Activated CD4-positive, alpha-beta T cell treated with anti-CD3 and anti-CD28 coated beads, Interleukin-2, amount 50 U/mL, for 48 hours (primary cell): ENCODE measurements at regions not wholly inside any gene's neighbourhood (a gene's known extent, or its start where the extent isn't known, plus 50 kb on each side); places are given as distances from the start of the nearest gene placed in this dataset.

ENCODE experiments used
- DNase-seq, 2 experiments: peaks; one replicate each; pipeline ENCODE4 v3.0.0-alpha.2; 2020

- no peak for DNase-seq
Measured at GRCh38 chr1:87439821-87440220, 111.1 kb downstream of the LMO4 start.

- DNase-seq = peak; percentile 23 to 54
Measured at GRCh38 chr1:87449348-87449963, 120.8 kb downstream of the LMO4 start.

GRCh38 chr1:87450136-87450535 is 121.5 kb downstream of the LMO4 start:
- no peak for DNase-seq

- DNase-seq = peak; percentile 17 to 21
Measured at GRCh38 chr1:87450615-87451209, 122.0 kb downstream of the LMO4 start.

GRCh38 chr1:87451229-87451920 is 122.7 kb downstream of the LMO4 start:
- DNase-seq = no peak

GRCh38 chr1:87452648-87453047 is 124.0 kb downstream of the LMO4 start:
- no peak for DNase-seq

GRCh38 chr1:87457408-87457807 is 128.7 kb downstream of the LMO4 start:
- no peak for DNase-seq

GRCh38 chr1:87462894-87463293 is 134.2 kb downstream of the LMO4 start:
- DNase-seq = no peak

GRCh38 chr1:87464022-87464490 is 135.4 kb downstream of the LMO4 start:
- DNase-seq = no peak

- no peak for DNase-seq
Measured at GRCh38 chr1:87466621-87467020, 137.9 kb downstream of the LMO4 start.

- no peak for DNase-seq
Measured at GRCh38 chr1:87472716-87473115, 144.0 kb downstream of the LMO4 start.

- DNase-seq = no peak
Measured at GRCh38 chr1:87473203-87473661, 144.6 kb downstream of the LMO4 start.

- no peak for DNase-seq
Measured at GRCh38 chr1:87474098-87474497, 145.4 kb downstream of the LMO4 start.

GRCh38 chr1:87478231-87478630 is 149.6 kb downstream of the LMO4 start:
- no peak for DNase-seq

GRCh38 chr1:87495147-87495546 is 166.5 kb downstream of the LMO4 start:
- DNase-seq = no peak

GRCh38 chr1:87495870-87496269 is 167.2 kb downstream of the LMO4 start:
- no peak for DNase-seq

GRCh38 chr1:87497380-87498203 is 168.9 kb downstream of the LMO4 start:
- DNase-seq = no peak

GRCh38 chr1:87501738-87502137 is 173.1 kb downstream of the LMO4 start:
- DNase-seq = no peak

GRCh38 chr1:87505391-87505983 is 176.8 kb downstream of the LMO4 start:
- DNase-seq = no peak

GRCh38 chr1:87506147-87506546 is 177.5 kb downstream of the LMO4 start:
- DNase-seq = no peak

- no peak for DNase-seq
Measured at GRCh38 chr1:87508247-87508787, 179.6 kb downstream of the LMO4 start.

- no peak for DNase-seq
Measured at GRCh38 chr1:87510540-87510939, 181.9 kb downstream of the LMO4 start.

- DNase-seq = no peak
Measured at GRCh38 chr1:87511449-87511848, 182.8 kb downstream of the LMO4 start.
